ENCODE measurements at regions not wholly inside any gene's neighbourhood (a gene's known extent, or its start where the extent isn't known, plus 50 kb on each side); places are given as distances from the start of the nearest gene placed in this dataset.

- TF ChIP-seq GATA2 (IDR thresholded peaks at IDR 0.05; ENCODE audit: low read depth, low read length) (no peak), GATA3 (IDR thresholded peaks at IDR 0.05; ENCODE audit: low read depth, low read length) (no peak)
These were observed 361.5 kb upstream of the OPRM1 start for GRCh38 chr6:153677522-153677921.

- TF ChIP-seq GATA2 (IDR thresholded peaks at IDR 0.05; ENCODE audit: low read depth, low read length) = no peak
- TF ChIP-seq GATA3 (IDR thresholded peaks at IDR 0.05; ENCODE audit: low read depth, low read length) = no peak
These were observed 365.3 kb upstream of the OPRM1 start for GRCh38 chr6:153673750-153674149.

- TF ChIP-seq GATA3 (IDR thresholded peaks at IDR 0.05; ENCODE audit: low read depth, low read length) (no peak), GATA2 (IDR thresholded peaks at IDR 0.05; ENCODE audit: low read depth, low read length) (no peak)
These were observed 365.8 kb upstream of the OPRM1 start for GRCh38 chr6:153673225-153673624.

GRCh38 chr6:153670403-153671026 is 368.5 kb upstream of the OPRM1 start:
- no peak for TF ChIP-seq GATA3 (IDR thresholded peaks at IDR 0.05; ENCODE audit: low read depth, low read length)
- no peak for TF ChIP-seq GATA2 (IDR thresholded peaks at IDR 0.05; ENCODE audit: low read depth, low read length)

- TF ChIP-seq GATA3 (IDR thresholded peaks at IDR 0.05; ENCODE audit: low read depth, low read length) (no peak), GATA2 (IDR thresholded peaks at IDR 0.05; ENCODE audit: low read depth, low read length) (no peak)
These were observed 370.3 kb upstream of the OPRM1 start for GRCh38 chr6:153668758-153669157.

GRCh38 chr6:153662982-153663381 is 376.1 kb upstream of the OPRM1 start:
- no peak for TF ChIP-seq GATA3 (IDR thresholded peaks at IDR 0.05; ENCODE audit: low read depth, low read length)
- TF ChIP-seq GATA2 (IDR thresholded peaks at IDR 0.05; ENCODE audit: low read depth, low read length) = no peak

GRCh38 chr6:153645326-153645725 is 393.7 kb upstream of the OPRM1 start:
- TF ChIP-seq GATA3 (IDR thresholded peaks at IDR 0.05; ENCODE audit: low read depth, low read length) = no peak
- TF ChIP-seq GATA2 (IDR thresholded peaks at IDR 0.05; ENCODE audit: low read depth, low read length) = no peak

- TF ChIP-seq GATA3 (IDR thresholded peaks at IDR 0.05; ENCODE audit: low read depth, low read length) = no peak
- TF ChIP-seq GATA2 (IDR thresholded peaks at IDR 0.05; ENCODE audit: low read depth, low read length) = no peak
These were observed 395.0 kb upstream of the OPRM1 start for GRCh38 chr6:153644000-153644399.

GRCh38 chr6:153634416-153634815 is 404.6 kb upstream of the OPRM1 start:
- TF ChIP-seq GATA2 (IDR thresholded peaks at IDR 0.05; ENCODE audit: low read depth, low read length) = no peak
- no peak for TF ChIP-seq GATA3 (IDR thresholded peaks at IDR 0.05; ENCODE audit: low read depth, low read length)

- TF ChIP-seq GATA3 (IDR thresholded peaks at IDR 0.05; ENCODE audit: low read depth, low read length) (no peak), GATA2 (IDR thresholded peaks at IDR 0.05; ENCODE audit: low read depth, low read length) (no peak)
These were observed 414.0 kb upstream of the OPRM1 start for GRCh38 chr6:153625089-153625488.

- no peak for TF ChIP-seq GATA2 (IDR thresholded peaks at IDR 0.05; ENCODE audit: low read depth, low read length)
These were observed 414.5 kb upstream of the OPRM1 start for GRCh38 chr6:153624528-153624927.

- TF ChIP-seq GATA3 (IDR thresholded peaks at IDR 0.05; ENCODE audit: low read depth, low read length) = no peak
- no peak for TF ChIP-seq GATA2 (IDR thresholded peaks at IDR 0.05; ENCODE audit: low read depth, low read length)
These were observed 415.5 kb upstream of the OPRM1 start for GRCh38 chr6:153623496-153623895.

- no peak for TF ChIP-seq GATA3 (IDR thresholded peaks at IDR 0.05; ENCODE audit: low read depth, low read length)
- no peak for TF ChIP-seq GATA2 (IDR thresholded peaks at IDR 0.05; ENCODE audit: low read depth, low read length)
These were observed 417.5 kb upstream of the OPRM1 start for GRCh38 chr6:153621491-153621890.

GRCh38 chr6:153621070-153621469 is 418.0 kb upstream of the OPRM1 start:
- TF ChIP-seq GATA2 (IDR thresholded peaks at IDR 0.05; ENCODE audit: low read depth, low read length) (no peak), GATA3 (IDR thresholded peaks at IDR 0.05; ENCODE audit: low read depth, low read length) (no peak)

GRCh38 chr6:153618371-153619322 is 420.4 kb upstream of the OPRM1 start:
- TF ChIP-seq GATA3 (IDR thresholded peaks at IDR 0.05; ENCODE audit: low read depth, low read length) = no peak
- TF ChIP-seq GATA2 (IDR thresholded peaks at IDR 0.05; ENCODE audit: low read depth, low read length) = no peak

Measured in SH-SY5Y (cell line).